ENCODE measurements at regions not wholly inside any gene's neighbourhood (a gene's known extent, or its start where the extent isn't known, plus 50 kb on each side); places are given as distances from the start of the nearest gene placed in this dataset.

DNA sequence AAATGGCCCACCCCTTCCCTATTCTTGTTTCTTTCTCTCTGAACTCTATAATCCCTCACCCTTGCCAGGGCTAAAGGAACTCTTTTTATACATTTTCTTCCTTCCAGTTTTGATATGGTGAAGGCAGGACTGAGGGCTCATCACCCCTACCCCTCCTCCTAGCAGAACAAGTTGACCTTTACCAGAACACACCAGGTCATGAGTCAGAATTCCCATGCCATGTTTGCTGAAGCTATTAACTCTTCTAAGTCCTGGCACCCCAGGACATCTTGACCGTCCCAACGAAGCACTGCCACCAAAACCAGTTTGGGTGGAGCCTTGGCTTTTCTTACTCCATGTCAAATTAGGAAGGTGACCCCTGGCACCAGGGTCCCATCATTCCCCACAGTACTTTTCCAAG lies 57.5 kb upstream of the DYNLT3 start:
- FAIRE-seq (no peak), DNase-seq (ENCODE audit: low read depth) (no peak)
- TF ChIP-seq CTCF (IDR thresholded peaks at IDR 0.05; ENCODE audit: insufficient read depth, low read length, severe bottlenecking), result no peak
- H3K4me3 ChIP-seq (ENCODE audit: low read depth, low read length), result no peak overlapping the region
- H3K27me3 ChIP-seq (ENCODE audit: control insufficient read depth, insufficient read depth, low read length), result no peaks in the 10 kb centered on the region
- no peaks in the 10 kb centered on the region for H3K36me3 ChIP-seq (ENCODE audit: control insufficient read depth, insufficient read depth, low read length)

DNA sequence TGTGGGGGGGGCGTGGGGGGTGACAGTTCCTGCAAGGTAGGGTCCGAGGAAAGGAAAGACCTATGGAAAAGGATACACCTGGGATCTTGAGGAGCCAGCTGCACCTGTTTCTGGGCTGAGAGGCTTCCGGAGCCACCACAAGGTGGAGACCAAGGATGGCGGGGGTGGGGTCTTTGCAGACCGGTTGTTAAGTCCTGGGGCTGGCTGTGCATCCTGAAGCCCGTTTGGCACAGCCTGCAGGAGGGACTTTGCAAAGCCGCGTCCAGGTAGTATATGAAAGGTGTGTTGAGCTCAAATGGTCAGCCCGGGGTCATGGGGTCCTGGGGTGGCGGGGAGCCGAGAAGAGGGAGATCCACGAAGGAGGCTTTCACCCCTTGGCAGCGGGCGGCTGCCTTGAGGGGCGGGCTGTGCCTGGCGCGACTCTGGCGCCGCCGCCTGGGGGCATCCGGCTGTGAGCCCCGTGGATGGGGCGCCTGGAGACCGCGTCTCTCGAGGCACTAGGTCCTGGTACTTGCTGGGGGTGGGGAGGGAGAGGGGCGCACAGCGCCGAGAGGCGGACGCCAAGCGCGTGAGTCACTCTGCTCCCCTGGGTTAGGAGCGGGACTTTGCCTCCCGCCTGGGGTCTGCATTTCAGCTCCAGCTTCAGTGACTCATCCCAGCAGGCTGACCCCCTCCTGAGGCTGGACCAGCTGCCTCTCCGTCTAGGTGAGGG lies 58.2 kb upstream of the DYNLT3 start:
- no peaks in the 10 kb centered on the region for H3K27me3 ChIP-seq (ENCODE audit: control insufficient read depth, insufficient read depth, low read length)
- TF ChIP-seq CTCF (IDR thresholded peaks at IDR 0.05; ENCODE audit: insufficient read depth, low read length, severe bottlenecking), result peak; percentile 13
- DNase-seq (ENCODE audit: low read depth), result no peak
- no peak for FAIRE-seq
- H3K36me3 ChIP-seq (ENCODE audit: control insufficient read depth, insufficient read depth, low read length), result no peaks in the 10 kb centered on the region
- H3K4me3 ChIP-seq (ENCODE audit: low read depth, low read length), result no peak overlapping the region

- no peak for TF ChIP-seq CTCF (IDR thresholded peaks at IDR 0.05; ENCODE audit: insufficient read depth, low read length, severe bottlenecking)
- H3K27me3 ChIP-seq (ENCODE audit: control insufficient read depth, insufficient read depth, low read length), result no peaks in the 10 kb centered on the region
- DNase-seq (ENCODE audit: low read depth) (no peak), FAIRE-seq (no peak)
- no peak overlapping the region for H3K4me3 ChIP-seq (ENCODE audit: low read depth, low read length)
- no peaks in the 10 kb centered on the region for H3K36me3 ChIP-seq (ENCODE audit: control insufficient read depth, insufficient read depth, low read length)
Measured at GRCh38 chrX:37906357-37906756, 59.0 kb upstream of the DYNLT3 start.

DNA sequence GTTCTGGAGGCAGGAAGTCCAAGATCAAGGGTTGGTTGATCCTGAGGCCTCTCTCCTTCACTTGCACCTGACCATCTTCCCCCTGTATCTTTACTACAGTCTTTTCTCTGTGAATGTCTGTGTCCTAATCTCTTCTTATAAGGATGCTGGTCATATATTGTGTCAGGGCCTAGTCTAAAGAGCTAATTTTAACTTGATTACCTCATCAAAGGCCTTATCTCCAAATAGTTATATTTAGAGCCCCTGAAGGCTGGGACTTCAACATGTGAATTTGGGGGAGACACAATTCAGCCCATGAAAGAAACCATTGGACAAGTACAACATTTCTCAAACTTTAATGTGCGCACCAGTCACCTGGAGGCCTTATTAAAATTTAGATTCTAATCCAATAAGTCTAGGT lies 62.8 kb upstream of the DYNLT3 start:
- Histone ChIP-seq H3K4me3 (ENCODE audit: low read depth, low read length) (no peak overlapping the region), H3K27me3 (ENCODE audit: control insufficient read depth, insufficient read depth, low read length) (no peaks in the 10 kb centered on the region), H3K36me3 (ENCODE audit: control insufficient read depth, insufficient read depth, low read length) (no peaks in the 10 kb centered on the region)
- FAIRE-seq (no peak), DNase-seq (ENCODE audit: low read depth) (no peak)
- TF ChIP-seq CTCF (IDR thresholded peaks at IDR 0.05; ENCODE audit: insufficient read depth, low read length, severe bottlenecking), result no peak

DNA sequence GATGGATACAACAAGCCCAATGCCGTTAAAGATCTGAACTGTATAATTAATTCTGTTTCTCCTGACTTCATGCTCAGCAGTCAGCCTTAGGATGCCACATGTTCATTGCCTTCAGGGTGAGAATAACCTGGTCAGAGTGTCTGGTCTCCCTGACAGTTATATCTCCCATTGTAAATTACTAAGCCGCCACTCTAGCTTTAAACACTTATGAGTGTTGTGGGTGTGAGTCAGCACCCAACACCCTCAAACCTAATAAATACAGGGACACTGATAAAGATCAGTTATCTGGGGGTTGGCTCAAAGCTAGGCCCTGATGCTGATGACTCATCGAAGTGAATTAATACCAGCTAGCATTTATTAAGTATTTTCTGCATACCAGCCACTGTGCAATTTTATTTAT lies 64.9 kb upstream of the DYNLT3 start:
- DNase-seq (ENCODE audit: low read depth), result peak; percentile 64
- H3K36me3 ChIP-seq (ENCODE audit: control insufficient read depth, insufficient read depth, low read length), result no peaks in the 10 kb centered on the region
- TF ChIP-seq CTCF (IDR thresholded peaks at IDR 0.05; ENCODE audit: insufficient read depth, low read length, severe bottlenecking), result no peak
- FAIRE-seq, result no peak
- H3K27me3 ChIP-seq (ENCODE audit: control insufficient read depth, insufficient read depth, low read length), result no peaks in the 10 kb centered on the region
- H3K4me3 ChIP-seq (ENCODE audit: low read depth, low read length), result no peak overlapping the region

DNA sequence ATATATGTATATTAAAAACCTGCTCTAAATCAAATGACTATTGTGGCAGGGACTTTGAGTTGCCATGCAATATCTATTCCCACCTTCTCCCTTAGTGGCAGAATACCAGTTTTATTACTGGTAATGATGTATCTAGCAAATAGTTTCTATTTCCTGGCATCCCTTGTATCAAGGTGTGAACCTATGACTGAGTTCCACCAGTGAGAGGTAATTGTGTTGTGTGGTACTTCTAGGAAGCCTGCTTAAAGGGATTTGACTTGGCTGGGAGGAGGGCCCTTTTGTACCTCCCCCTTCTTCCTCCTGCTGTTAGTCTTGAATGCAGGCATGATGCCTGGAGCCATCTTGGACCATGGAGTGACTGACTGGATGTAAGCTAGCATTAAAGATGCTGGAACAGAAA lies 65.4 kb upstream of the DYNLT3 start:
- Histone ChIP-seq H3K4me3 (ENCODE audit: low read depth, low read length) (no peak overlapping the region), H3K36me3 (ENCODE audit: control insufficient read depth, insufficient read depth, low read length) (no peaks in the 10 kb centered on the region), H3K27me3 (ENCODE audit: control insufficient read depth, insufficient read depth, low read length) (no peaks in the 10 kb centered on the region)
- TF ChIP-seq CTCF (IDR thresholded peaks at IDR 0.05; ENCODE audit: insufficient read depth, low read length, severe bottlenecking), result no peak
- DNase-seq (ENCODE audit: low read depth) (no peak), FAIRE-seq (no peak)

Data from bronchial epithelial cell (primary cell).